NCI-H2171 (cell line): ENCODE measurements at regions not wholly inside any gene's neighbourhood (a gene's known extent, or its start where the extent isn't known, plus 50 kb on each side); places are given as distances from the start of the nearest gene placed in this dataset.

Source experiments
- DNase-seq: peaks from one replicate; lab custom pipeline; 2025; lab: John Stamatoyannopoulos, UW

DNA sequence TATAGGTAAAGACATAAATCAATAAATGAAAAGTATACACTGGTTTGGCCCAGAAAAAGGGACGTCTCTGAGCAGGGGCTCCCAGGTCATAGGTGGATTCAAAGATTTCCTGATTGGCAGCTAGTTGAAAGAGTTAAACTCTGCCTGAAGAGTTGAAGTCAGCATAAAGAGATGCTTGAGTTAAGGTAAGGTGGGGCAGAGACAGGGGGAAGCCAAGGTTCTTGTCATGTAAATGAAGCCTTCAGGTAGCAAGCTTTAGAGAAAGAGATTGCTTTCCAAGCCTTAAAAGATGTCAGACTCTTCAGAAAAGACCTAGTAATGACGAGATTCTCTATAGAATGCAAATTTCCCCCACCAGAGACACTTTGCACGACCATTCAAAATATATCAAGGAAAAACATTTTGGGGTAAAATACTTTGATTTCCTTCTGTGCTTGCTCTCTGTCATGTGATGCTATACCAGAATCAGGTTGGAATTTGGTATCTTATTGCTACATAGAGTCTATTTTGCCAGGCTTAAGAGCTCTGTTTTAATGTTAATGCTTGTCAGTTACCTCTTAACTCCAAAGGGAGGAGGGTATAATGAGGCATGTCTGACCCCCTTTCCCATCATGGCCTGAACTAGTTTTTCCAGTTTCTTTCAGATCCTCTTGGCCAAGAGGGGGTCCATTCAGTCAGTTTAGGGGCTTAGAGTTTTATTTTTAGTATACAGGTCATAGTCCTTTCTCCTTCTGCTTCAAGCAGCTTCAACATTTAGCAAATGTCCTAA, 429.6 kb downstream of the ADRA2A start:
- DNase-seq, result no peak

DNA sequence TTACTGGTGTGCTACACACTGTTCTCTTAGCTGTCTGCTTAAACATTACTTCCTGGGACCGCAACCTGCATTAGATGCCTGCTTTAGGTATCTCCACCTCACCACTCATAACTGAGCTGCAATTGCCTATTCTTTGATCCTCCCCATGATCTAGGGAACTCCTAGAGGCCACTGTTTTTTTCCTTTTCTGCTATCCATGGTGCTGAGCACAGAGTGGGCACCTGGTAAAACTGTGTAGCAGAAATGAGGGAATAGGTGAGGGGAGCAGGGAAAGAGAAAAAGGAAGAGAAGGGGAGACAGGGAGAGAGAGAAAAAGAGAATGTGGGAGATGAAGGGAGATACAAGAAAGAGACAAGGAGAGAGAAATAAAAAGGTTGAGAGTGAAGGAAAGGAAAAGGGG, 434.9 kb downstream of the ADRA2A start:
- no peak for DNase-seq

DNA sequence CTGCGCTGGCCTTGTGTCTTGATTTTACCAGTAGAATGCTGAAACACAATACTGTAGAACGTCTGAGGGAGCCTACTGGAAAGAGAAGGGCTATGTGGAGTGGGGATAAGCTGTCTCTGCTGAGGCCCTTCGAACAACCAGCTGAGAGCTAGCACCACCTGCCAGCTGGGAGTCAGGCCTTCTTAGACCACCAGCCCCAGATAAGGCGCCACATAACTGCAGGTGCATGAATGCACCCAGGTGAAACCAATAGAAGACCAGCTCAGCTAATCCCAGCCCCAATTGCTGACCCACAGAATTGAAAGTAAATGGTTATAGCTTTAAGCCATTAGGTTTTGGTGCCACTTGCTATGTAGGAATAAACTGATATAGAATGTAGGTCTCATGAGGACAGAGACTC, 438.4 kb downstream of the ADRA2A start:
- DNase-seq, result no peak

DNA sequence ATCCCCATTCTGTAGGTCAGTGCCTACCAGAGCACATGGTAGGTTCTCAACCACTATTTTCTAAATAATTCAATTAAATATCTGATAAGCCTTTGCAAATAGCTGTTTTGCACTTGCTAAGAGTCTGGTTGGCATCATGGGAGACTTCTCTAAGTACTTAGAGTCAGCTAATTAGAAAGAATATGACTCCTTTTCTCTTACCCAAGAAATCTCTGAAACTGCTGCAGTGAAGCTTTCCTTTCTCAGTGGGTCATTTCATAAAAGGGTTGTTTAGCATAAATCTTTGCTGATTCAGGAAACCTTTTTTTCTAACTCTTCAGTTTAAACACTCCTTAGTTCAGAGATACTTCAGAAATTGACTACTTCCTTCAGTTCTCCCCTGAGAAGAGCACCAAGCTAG, 438.9 kb downstream of the ADRA2A start:
- DNase-seq, result no peak

DNA sequence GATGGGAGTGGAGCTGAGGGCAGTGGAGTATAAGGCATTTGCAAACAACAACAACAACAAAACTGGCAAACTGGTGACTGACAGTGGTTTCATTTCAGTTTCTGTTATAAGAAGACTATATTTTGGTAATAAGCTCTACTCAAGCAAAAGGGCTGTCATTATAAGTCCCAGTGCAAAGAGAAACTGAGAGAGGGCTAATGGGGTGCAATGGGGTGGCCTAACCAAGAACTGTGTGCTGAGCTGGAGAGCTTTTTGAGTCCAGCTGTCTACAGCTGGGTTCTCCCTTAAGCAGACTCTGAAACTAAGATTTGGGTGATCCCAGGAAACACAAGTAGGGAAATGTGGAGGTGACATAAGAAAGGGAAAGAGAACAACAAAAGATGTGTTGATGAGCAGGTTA, 439.3 kb downstream of the ADRA2A start:
- DNase-seq, result no peak

DNA sequence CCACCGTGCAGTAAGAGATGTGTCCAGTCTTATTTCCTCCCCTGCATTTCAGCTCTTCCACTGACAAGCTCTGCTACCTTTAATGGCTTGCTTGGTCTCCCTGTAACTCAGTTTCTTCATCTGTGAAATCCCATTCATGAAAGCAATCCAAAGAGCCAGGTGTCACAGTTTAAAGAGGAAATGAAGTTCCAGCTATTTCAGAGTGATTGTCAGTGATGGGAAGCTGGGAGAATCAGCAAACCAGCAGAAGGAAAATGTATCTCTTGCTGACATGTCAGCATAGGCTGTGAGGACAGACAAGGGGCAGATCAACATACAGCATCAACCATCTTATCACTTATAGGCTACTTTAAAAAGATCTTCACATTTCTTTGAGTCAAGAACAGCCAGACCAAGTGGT, 445.3 kb downstream of the ADRA2A start:
- DNase-seq, result no peak

DNA sequence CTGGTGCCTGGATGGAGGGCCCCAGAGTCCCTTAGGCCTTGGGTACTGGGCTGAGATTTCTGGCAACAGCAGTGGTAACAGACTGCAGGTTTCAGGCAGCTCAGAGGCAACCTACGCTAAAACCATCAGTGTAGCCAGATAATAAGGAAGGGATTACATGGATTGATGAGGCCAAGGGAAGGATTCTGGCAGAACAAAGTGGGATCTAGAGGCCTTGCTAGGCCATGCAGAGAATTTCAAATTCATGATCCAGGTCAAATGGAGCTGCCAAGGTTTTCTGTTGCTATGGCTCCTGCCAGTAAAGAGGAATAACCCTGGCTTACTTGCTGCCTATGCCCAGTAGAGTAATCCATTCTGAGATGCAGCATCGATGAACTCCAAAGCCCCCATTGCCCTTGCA, 445.7 kb downstream of the ADRA2A start:
- DNase-seq, result no peak

DNA sequence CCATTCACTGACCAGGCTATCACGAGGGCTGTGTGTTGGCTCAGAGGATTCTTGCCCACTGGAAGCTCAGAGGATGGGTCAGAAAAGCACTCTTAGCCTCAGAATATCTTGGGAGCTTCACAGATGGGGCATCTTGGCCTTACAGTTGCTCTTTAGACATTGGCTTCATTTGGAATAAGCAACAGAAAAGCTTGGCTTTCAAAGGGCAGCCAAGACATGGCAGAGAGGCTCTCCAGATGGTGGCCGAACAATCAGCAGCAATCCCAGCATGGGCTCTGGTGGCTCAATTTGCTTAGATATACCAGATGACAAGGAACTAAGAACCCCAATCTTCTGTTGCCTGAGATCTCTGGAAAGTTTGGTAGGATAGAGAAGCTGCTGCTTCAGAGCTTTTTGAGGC, 446.2 kb downstream of the ADRA2A start:
- no peak for DNase-seq

DNA sequence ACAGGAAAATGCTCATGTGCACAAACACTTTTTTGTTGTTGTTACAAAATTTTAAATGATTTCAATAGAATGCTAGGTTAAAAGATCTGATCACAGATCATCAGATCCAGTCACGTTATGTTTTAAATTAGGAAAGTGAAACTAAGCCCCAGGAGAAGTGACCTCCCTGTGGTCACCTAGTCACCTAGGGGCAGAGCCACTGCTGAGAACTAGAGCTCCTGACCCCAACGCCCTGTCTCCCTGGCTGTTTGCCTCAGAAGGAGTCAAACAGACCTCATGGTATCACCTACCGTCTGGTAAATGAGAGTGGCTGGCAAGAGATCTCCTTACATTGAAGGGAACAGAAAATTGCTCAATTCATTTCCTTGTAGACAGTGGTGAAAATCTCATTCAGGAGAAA, 447.3 kb downstream of the ADRA2A start:
- no peak for DNase-seq

DNA sequence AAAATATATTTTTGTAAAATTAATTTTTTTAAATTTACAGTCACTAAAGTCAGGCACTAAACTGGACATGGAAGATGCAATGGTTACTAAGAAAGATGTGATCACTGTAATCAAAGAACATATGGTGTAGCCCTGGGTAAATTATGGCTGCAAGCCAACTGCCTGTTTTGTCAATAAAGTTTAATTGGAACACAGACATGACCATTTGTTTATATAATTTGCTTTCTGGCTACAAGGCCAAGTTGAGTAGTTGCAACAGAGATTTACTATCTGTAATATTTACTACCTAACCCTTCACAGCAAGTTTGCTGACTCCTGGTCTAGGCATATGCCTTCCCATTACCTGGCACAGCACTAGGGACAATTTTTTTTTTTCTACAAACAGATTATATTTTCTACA, 448.9 kb downstream of the ADRA2A start:
- DNase-seq, result no peak

DNA sequence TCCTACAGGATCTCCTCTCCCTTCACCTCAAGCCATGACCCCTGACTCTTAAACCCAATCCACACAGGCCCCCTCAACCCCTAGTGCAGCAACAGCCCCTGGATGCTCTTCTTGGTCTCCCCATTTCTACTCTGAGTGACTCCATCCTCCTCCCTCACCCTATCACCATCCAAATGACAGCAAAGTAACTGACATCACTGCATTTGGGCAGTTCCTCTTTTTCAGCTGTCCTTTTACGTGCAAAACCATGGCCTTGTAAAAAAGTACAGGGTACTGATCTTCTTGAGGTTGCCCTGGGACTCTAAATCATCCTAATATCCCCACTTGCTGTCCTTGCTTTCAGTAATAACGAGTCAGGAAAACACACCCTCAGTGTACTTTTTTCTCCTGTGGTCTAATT, 454.9 kb downstream of the ADRA2A start:
- DNase-seq, result no peak

DNA sequence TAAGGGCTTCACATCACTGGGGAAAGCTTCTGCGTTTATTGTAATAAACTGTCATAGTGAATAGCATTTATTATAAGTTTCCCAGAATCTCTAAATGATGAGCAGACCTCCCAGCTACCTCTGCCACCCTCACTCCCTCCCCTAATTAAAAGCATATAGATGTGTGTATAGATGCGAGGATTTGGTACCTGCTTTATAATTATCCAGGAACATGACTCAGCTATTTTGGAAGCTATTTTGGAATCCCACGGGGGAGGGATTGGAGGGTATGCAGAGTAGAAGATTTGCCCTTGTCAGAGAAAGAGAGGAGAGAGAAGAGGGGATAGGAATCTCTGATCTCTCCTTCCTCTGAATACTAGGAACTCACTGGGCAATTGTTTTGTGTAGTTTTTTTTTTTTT, 455.3 kb downstream of the ADRA2A start:
- no peak for DNase-seq

DNA sequence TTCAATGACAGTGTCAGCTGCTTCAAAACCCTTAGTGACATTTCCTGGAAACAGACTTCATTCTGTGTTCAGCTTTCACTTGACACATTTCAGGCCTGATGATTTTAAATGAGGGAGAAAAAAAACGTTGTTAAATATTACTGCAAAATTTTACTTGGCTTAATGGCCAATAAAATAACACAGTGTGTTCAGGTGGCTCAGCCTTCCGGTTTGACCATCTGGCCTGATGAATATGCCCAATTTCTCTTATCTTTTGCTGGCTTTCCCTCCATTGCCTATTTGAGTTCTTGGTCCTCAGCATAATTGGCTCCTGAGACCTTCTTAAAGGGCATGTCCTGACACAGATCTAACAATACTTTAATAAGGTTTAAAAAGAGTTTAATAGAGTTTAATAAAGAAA, 462.4 kb downstream of the ADRA2A start:
- DNase-seq, result no peak

DNA sequence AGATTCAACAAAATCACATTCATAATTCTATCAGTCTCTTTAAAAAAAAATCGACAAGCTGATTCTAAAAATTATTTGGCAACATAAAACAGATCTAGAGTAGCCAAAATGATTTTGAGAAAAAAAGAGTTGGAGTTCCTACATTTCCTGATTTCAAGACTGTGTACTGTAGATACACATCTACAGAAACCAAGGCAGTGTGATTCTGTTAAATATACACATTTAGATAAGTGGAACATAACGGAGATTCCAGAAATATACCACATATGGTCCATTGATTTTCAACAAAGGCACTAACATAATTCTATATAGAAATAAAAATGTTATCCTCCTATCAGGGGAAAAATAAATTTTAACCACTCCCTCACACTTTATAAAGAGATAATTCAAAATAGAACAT, 467.0 kb downstream of the ADRA2A start:
- DNase-seq, result no peak

DNA sequence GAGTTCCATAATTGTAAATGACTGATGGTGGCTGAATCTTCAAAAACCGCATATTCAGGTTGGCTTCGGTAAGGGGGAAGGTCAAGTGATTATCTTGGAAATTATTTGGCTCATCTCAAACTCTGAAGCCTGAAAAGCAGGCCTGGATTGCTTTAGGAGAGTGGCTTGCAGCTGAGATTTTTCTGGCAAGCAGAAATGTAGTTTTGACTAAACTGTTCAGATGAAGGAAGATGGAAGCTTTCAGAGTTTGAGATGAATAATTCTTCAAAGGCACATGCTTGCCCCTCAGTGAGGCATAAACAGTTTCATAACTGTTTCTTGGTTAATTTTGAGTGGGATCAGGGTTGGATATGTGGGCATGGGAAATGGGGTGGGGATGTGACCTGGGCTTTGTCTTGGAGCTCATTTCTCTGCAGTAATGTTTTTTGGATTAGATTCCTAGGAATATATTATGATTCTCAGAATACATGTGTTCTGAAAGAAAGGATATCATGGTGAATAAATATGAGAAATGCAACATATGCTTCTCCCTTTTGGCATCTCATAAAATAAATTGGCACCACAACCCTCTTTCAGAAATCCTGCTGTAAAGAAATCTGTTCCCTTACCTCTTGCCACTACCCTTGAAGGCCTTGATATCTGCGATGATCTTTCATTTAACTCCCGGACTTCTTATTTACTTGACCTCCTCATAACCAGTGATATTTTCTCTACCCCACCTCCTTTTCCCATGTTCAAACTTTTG, 469.2 kb downstream of the ADRA2A start:
- no peak for DNase-seq

DNA sequence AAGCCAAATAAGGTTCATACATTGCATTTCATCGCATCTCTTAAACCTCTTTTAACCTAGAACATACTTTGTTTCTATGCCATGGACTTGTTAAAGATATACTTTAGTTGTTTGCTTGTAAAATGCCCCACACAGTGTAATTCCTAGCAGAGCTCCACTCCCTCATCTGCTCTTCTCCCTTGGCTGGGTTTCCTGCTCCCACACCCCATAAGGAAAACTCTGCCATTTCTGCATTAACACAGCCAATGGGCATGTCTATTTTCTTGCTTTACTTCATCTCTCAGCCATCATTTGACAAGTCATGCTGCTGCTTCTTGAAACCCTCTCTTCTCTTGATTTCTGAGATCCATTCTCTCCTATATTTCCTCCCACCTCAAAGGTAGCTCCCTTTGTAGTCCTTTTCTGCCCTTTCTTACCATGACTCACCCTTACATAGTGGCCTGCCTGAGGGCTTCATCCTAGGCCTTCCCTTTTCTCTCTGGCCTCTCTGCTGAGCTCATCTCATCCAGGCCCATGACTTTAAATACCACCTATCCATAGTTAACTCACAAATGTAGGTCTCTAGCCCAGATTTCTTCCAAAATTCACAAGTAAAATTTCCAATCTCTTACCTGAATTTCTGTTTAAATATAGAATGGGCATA, 471.4 kb downstream of the ADRA2A start:
- DNase-seq, result no peak

DNA sequence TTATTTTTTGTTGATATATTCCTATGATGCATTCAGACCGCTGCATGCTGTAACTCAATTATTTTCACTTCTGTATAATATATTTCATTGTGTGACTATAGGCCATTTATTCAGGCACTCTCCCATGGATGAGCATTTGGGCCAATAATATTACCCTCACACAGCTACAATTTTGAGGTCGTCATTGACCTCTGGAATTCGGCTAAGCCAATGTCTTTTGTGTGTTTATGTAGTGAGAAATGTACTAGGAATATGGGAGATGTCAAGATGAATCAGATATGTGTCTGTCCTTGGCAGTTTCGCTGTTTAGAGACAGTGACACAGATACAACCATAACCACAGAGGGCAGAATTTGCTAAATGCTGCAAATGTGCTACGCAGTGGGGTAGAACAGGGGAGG, 474.2 kb downstream of the ADRA2A start:
- no peak for DNase-seq

DNA sequence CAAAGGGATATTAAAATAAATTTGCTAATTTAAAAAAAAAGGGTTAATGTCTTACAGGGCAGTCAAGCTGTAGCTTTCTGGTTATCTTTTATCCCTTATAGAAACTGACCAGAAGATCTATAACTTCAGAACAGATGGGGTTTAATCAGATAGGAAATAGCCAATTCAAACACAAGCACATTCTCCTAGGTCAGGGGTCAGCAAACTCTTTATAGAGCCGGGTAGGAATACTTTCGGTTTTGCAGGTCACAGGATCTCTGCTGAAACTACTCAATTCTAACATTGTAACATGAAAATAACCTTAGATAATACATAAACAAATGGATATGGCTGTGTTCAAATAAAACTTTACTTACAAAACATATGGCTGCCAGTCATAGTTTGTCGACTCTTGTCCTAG, 479.8 kb downstream of the ADRA2A start:
- no peak for DNase-seq

DNA sequence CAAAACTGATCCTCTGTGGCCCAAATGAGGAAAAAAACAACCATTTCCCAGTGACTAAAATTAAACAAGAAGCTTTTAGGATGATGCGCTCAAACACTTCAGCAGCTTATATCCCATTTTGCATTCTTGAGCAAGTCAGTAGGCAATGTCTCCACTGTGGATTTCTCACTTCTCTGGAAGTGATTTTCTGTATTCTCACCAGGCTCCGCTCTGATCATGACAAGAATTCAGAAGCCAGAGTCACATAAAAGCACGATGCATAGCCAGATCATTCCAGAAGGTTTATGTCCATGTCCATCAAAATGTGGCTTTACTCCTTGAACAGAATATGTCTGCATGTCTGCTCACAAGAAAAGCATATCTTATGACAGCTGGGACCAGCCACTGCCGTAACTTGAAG, 481.4 kb downstream of the ADRA2A start:
- DNase-seq, result no peak

DNA sequence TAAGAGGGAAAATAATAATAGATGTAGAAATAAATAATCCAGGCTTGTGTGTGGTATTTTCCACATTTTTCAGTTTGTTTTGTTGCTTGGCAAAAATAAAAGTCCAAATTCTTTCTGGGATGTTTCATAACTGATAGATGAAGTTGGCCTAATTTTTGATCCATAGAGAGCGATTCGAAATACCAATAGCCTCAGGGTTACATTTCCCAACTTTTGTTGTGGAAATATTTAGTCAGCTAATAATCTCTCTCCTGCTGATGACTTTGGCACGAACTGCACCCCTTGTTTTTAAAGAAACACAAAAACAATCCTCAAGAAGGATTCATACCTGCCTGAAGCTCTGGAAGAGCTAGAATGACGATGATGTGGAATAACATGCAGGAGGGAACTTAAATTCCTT, 483.2 kb downstream of the ADRA2A start:
- DNase-seq, result no peak

DNA sequence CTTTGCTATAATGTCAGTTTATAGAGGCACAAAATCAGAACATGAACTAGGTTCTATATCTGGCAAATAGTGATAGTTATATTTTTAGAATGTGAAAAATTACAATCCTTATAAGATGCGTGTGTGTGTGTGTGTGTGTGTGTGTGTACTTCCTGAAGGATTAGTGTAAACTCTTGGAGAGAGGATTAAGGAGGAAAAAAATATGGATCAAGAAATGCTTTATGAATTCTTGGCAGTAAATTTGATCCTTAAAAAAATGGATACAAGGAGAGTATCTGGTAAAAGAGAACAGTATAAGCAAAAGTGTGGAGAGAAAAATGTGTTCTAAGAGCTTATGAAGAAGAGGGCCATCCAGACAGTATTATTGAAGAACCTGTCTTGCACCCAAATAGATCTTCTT, 484.3 kb downstream of the ADRA2A start:
- no peak for DNase-seq

DNA sequence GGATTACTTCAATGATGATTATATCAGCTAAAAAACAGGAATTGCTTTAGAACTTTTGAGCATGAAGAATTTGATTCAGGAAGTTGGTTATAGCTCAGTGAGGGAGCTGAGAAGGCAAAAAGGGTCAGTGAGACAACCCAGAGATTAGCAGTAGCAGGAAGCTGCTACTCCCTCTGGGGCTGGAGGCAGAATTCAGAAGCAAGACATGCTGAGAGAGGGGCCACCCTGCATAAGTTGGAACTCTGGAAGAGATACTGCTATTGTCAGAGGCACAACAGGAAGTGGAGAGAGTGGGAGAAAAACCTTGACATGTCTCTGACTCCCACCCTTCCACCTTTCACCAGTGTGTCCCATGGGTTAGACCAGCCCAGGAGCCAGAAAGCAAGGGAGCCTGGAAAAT, 488.7 kb downstream of the ADRA2A start:
- DNase-seq, result no peak

DNA sequence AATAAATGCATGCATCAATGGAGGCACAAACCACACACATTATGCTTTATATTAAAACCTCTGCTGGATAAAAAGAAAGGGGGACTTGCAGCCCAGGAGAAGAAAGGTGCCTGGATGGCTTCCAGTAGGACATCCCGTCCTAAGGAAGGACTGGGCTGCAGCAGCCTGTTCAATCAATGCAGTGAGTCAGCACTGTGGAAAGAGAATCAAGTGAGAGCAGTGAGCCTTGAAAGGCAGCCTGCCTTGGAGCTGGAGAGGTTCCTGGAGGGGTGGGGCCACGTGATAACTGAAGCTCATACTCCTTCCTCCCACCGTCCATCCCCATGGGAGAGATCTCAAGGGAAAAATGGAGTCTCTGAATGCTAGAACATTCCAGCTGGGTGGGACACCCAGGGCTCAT, 501.2 kb downstream of the ADRA2A start:
- DNase-seq, result no peak
